MM.1S (cell line): ENCODE measurements at regions not wholly inside any gene's neighbourhood (a gene's known extent, or its start where the extent isn't known, plus 50 kb on each side); places are given as distances from the start of the nearest gene placed in this dataset.

Source experiments
- EZH2 ChIP-seq: fragments of 300-600 bp; sonication (generic); optimal IDR thresholded peaks from 2 replicates; pipeline ENCODE3; 2017; ENCODE audit warnings: low read depth, mild to moderate bottlenecking, antibody characterized with exemption, low read length, mixed read lengths
- TF ChIP-seq, protein P1 (sequence below): fragments of 300-600 bp; sonication (generic); IDR thresholded peaks from 2 replicates; pipeline ENCODE4 v1.5.1; 2016; ENCODE audit warnings: antibody characterized with exemption, low read length, mixed read lengths

DNA sequence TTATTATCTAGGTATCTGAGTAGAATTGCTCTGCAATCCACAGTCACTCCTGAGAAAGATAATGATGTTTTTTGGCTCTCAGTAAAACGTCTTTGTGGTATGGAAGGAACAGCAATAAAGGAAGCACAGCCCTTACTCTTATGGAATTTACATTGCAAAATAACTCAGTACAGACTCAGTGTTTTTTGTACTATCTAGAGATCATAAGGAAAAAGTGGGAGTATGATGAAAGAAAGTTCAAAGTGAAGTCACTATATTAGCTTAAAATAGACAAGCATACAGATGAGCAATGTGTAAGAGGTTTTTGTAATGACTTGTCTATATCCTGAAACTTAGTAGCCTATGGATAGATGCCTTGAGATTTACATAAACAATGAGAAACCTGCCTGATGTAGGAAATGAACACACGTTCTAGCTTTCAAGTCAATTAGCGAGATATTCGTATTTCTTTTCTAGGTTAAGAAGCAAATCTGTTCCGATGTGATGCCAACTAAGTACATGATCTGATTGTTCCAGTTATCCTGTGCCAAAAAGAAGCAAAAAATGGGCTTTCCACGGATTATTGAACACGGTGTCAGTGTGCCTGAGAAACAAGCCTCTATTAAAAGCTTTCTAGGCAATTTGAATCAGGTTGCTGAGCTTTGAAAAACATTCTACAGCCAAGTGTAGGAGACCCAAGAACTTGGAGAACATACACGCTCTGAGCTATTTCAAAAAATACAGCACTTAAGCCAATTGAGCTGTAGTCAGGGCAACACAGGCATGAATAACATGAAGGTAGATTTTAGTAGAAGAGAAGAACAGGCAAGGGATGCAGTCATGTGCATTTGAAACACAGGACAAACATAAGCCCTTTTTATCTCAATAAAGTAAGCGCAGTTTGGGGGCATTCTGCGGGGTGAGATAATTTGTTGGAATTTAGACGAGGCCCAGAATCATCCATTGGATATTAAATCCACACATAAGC is 86.3 kb upstream of the TAF11L2 start:
- TF ChIP-seq, protein P1, sequence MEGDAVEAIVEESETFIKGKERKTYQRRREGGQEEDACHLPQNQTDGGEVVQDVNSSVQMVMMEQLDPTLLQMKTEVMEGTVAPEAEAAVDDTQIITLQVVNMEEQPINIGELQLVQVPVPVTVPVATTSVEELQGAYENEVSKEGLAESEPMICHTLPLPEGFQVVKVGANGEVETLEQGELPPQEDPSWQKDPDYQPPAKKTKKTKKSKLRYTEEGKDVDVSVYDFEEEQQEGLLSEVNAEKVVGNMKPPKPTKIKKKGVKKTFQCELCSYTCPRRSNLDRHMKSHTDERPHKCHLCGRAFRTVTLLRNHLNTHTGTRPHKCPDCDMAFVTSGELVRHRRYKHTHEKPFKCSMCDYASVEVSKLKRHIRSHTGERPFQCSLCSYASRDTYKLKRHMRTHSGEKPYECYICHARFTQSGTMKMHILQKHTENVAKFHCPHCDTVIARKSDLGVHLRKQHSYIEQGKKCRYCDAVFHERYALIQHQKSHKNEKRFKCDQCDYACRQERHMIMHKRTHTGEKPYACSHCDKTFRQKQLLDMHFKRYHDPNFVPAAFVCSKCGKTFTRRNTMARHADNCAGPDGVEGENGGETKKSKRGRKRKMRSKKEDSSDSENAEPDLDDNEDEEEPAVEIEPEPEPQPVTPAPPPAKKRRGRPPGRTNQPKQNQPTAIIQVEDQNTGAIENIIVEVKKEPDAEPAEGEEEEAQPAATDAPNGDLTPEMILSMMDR: no peak
- TF ChIP-seq EZH2: no peak
